Suprapubic skin (tissue), 4 donors: ENCODE measurements at regions not wholly inside any gene's neighbourhood (a gene's known extent, or its start where the extent isn't known, plus 50 kb on each side); places are given as distances from the start of the nearest gene placed in this dataset.

ENCODE experiments used
- DNase-seq, 2 donors: peaks; one replicate each; pipeline ENCODE4 v3.0.0-alpha.2; 2019; ENCODE audit warnings: low spot score in 2 of 2
- H3K27ac ChIP-seq: fragments of 200-600 bp; sonication (generic); one replicate; pipeline ENCODE4 v1.5.1; 2019
- H3K27me3 ChIP-seq: fragments of 200-600 bp; sonication (generic); one replicate; pipeline ENCODE4 v1.5.1; 2019
- H3K36me3 ChIP-seq: fragments of 200-600 bp; sonication (generic); one replicate; pipeline ENCODE4 v1.5.1; 2019
- H3K4me1 ChIP-seq: fragments of 200-600 bp; sonication (generic); one replicate; pipeline ENCODE4 v1.5.1; 2019
- H3K4me3 ChIP-seq: fragments of 200-600 bp; sonication (generic); one replicate; pipeline ENCODE4 v1.5.1; 2019; ENCODE audit warnings: mild to moderate bottlenecking
- H3K9me3 ChIP-seq: fragments of 200-600 bp; sonication (generic); one replicate; pipeline ENCODE4 v1.5.1; 2019
- CTCF ChIP-seq, 2 donors: fragments of 200-600 bp in 1 of 2; fragments of 450-650 bp in 1 of 2; sonication (generic) in 1 of 2; IDR thresholded peaks; one replicate each; pipeline ENCODE4 v1.5.1; 2016 to 2019; ENCODE audit warnings: antibody characterized with exemption in 2 of 2, mild to moderate bottlenecking in 1 of 2, moderate library complexity in 1 of 2
- EP300 ChIP-seq: sonication (generic); formaldehyde crosslinking; IDR thresholded peaks from one replicate; pipeline ENCODE4 v1.6.1; 2017; ENCODE audit warnings: antibody characterized with exemption
- POLR2A ChIP-seq, 2 donors: fragments of 450-650 bp; IDR thresholded peaks; one replicate each; pipeline ENCODE4 v1.6.1; 2017; ENCODE audit warnings: antibody characterized with exemption in 2 of 2, mild to moderate bottlenecking in 2 of 2, moderate library complexity in 2 of 2
- POLR2AphosphoS5 ChIP-seq, 3 donors: sonication (generic); formaldehyde crosslinking; IDR thresholded peaks; one replicate each; pipeline ENCODE4 v1.6.1; 2017; ENCODE audit warnings: antibody characterized with exemption in 3 of 3
- WGBS: methylation state at CpG from one replicate; pipeline ENCODE4 v1.1.5; 2018; 5-methylcytosine and 5-hydroxymethylcytosine counted together

DNA sequence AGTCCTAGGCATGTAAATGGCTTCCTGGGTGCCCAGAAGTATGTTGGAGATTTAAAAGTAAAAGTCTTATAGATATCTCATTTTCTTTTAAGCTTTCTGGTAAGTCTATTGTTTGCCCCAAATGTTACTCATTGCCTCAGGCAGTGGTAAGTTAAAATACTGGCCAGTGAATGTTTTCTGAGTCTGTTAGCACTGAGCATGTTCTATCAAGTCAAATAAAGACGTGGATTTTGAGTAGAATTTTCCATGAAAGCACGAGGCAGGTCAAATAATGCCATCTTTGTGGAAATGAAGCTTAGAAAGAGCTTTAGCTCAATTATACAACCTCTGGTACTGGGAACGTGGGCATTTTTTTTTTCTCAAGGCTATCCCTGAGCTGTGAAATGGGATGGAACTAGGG is 651.3 kb upstream of the ACO1 start:
- TF ChIP-seq POLR2AphosphoS5 (IDR thresholded peaks at IDR 0.05): no peak
- no peak for TF ChIP-seq POLR2A (IDR thresholded peaks at IDR 0.05)
- TF ChIP-seq EP300: no peak
- no peak for TF ChIP-seq CTCF (IDR thresholded peaks at IDR 0.05)
- Histone ChIP-seq H3K27ac (no peak overlapping the region), H3K4me1 (no peaks in the 10 kb centered on the region), H3K4me3 (no peak overlapping the region), H3K9me3 (no peaks in the 10 kb centered on the region), H3K36me3 (no peaks in the 10 kb centered on the region), H3K27me3 (no peaks in the 10 kb centered on the region)
- no peak for DNase-seq
- whole genome bisulfite sequencing: 60% methylated on average over 3 of the region's 3 CpGs

- Histone ChIP-seq H3K36me3 (no peaks in the 10 kb centered on the region), H3K27ac (no peak overlapping the region), H3K4me3 (no peak overlapping the region), H3K4me1 (no peaks in the 10 kb centered on the region), H3K9me3 (no peaks in the 10 kb centered on the region), H3K27me3 (no peaks in the 10 kb centered on the region)
- TF ChIP-seq POLR2AphosphoS5 (IDR thresholded peaks at IDR 0.05): no peak
- TF ChIP-seq CTCF (IDR thresholded peaks at IDR 0.05): no peak
- no peak for TF ChIP-seq EP300
- no peak for TF ChIP-seq POLR2A (IDR thresholded peaks at IDR 0.05)
- 91% methylated on average over 1 of the region's 1 CpG for WGBS
- DNase-seq: no peak
Measured at GRCh38 chr9:31736581-31737179, 647.8 kb upstream of the ACO1 start.

DNA sequence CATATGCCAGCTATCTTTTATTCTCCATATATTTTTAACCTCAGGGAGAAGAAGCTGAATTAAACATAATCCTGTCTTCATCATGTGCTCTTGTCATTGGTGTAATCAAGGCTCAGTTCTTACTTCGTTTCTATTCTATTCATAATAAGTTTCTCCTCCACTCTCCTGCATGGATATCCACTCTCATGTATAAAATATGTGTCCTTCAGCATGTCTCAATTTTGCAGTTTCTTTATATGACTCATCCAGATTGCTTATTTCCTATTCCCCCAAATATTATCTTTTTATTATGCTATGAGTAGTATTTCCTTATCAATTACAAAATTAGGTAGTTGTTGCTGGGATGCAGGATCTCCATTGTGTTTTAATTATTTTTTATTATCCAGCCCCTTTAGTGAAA is 643.7 kb upstream of the ACO1 start:
- no peaks in the 10 kb centered on the region for H3K36me3 ChIP-seq
- DNase-seq: no peak
- no peaks in the 10 kb centered on the region for H3K9me3 ChIP-seq
- no peaks in the 10 kb centered on the region for H3K27me3 ChIP-seq
- no peak for TF ChIP-seq POLR2A (IDR thresholded peaks at IDR 0.05)
- no peak for TF ChIP-seq EP300
- no peak for TF ChIP-seq POLR2AphosphoS5 (IDR thresholded peaks at IDR 0.05)
- TF ChIP-seq CTCF (IDR thresholded peaks at IDR 0.05): no peak
- no peak overlapping the region for H3K4me3 ChIP-seq
- no peak overlapping the region for H3K27ac ChIP-seq
- WGBS: 93% methylated on average over 1 of the region's 1 CpG
- no peaks in the 10 kb centered on the region for H3K4me1 ChIP-seq

DNA sequence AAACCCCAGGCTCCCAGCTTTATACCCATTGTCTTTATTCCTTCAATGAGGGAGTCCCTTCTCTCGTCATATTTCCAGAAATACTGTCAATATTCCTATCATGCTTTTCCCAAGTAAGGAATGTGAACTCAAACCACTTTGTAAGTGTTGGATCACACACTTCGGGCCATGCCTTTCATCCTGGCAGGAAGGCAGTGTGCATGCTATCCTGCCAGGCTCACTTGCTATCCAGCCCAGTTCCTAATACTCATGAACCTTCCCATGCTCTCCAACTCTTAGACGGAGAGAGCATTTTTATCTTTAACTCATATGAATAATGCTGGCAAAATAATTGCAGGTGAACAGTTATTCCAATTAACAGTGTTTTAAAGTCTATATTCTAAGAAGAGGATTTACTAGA is 639.9 kb upstream of the ACO1 start:
- H3K27ac ChIP-seq: no peak overlapping the region
- no peak for DNase-seq
- no peak for TF ChIP-seq EP300
- TF ChIP-seq POLR2A (IDR thresholded peaks at IDR 0.05): no peak
- no peak for TF ChIP-seq CTCF (IDR thresholded peaks at IDR 0.05)
- TF ChIP-seq POLR2AphosphoS5 (IDR thresholded peaks at IDR 0.05): no peak
- no peak overlapping the region for H3K4me3 ChIP-seq
- H3K4me1 ChIP-seq: no peaks in the 10 kb centered on the region
- H3K27me3 ChIP-seq: no peaks in the 10 kb centered on the region
- H3K9me3 ChIP-seq: no peaks in the 10 kb centered on the region
- WGBS: 84% methylated on average over 3 of the region's 3 CpGs
- no peaks in the 10 kb centered on the region for H3K36me3 ChIP-seq

DNA sequence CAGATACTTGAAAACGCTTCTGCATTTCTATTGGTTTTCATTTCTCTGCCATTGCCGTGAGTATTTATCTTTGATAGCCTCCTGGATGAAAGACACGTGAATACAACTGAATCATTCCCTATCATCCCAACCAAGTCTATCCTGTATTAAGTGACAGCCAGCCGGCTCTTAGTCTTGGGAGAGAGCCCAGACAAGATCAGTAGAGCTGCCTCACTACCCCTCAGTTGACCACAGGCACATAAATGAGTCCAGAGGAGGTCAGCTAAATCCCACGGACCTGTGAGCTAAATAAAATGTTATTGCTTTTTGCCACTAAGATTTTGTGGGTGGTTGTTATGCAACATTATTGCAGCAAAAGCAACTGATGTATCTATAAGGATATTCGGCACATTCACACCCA is 639.0 kb upstream of the ACO1 start:
- TF ChIP-seq CTCF (IDR thresholded peaks at IDR 0.05) (no peak), POLR2A (IDR thresholded peaks at IDR 0.05) (no peak), EP300 (no peak), POLR2AphosphoS5 (IDR thresholded peaks at IDR 0.05) (no peak)
- no peak overlapping the region for H3K27ac ChIP-seq
- DNase-seq: no peak
- H3K4me1 ChIP-seq: no peaks in the 10 kb centered on the region
- 58% methylated on average over 6 of the region's 6 CpGs for WGBS
- no peaks in the 10 kb centered on the region for H3K36me3 ChIP-seq
- H3K9me3 ChIP-seq: no peaks in the 10 kb centered on the region
- no peak overlapping the region for H3K4me3 ChIP-seq
- H3K27me3 ChIP-seq: no peaks in the 10 kb centered on the region
